Hematopoietic multipotent progenitor cell treated with erythropoietin and hydrocortisone succinate and interleukin-3 and kit ligand, for 4 days (in vitro differentiated cells): ENCODE measurements at regions not wholly inside any gene's neighbourhood (a gene's known extent, or its start where the extent isn't known, plus 50 kb on each side); places are given as distances from the start of the nearest gene placed in this dataset.
"Not testable (repeated sequence)": the region's sequence is repeated elsewhere in the genome, so short reads cannot be mapped to it uniquely, and the experiment has no call there.

Source experiments
- DNase-seq: peaks from one replicate; pipeline ENCODE4 v3.0.0-alpha.2; 2015

GRCh38 chr18:51330739-51331138 is 133.3 kb upstream of the MEX3C start:
- DNase-seq, result no peak

- DNase-seq, result no peak
Measured at GRCh38 chr18:51337406-51337805, 139.9 kb upstream of the MEX3C start.

- no peak for DNase-seq
Measured at GRCh38 chr18:51339856-51340255, 142.4 kb upstream of the MEX3C start.

- DNase-seq, result no peak
Measured at GRCh38 chr18:51340332-51340731, 142.9 kb upstream of the MEX3C start.

- no peak for DNase-seq
Measured at GRCh38 chr18:51342815-51343214, 145.3 kb upstream of the MEX3C start.

GRCh38 chr18:51345848-51346391 is 148.4 kb upstream of the MEX3C start:
- DNase-seq, result no peak

GRCh38 chr18:51346404-51346803 is 148.9 kb upstream of the MEX3C start:
- DNase-seq, result no peak

GRCh38 chr18:51350081-51350480 is 152.6 kb upstream of the MEX3C start:
- DNase-seq, result no peak

GRCh38 chr18:51355841-51356240 is 158.4 kb upstream of the MEX3C start:
- no peak for DNase-seq

- not testable (repeated sequence) for DNase-seq
Measured at GRCh38 chr18:51360301-51360700, 162.8 kb upstream of the MEX3C start.

GRCh38 chr18:51361130-51361860 is 163.8 kb upstream of the MEX3C start:
- peak; percentile 62 for DNase-seq

GRCh38 chr18:51363384-51363783 is 165.9 kb upstream of the MEX3C start:
- DNase-seq, result no peak

GRCh38 chr18:51370996-51371395 is 173.5 kb upstream of the MEX3C start:
- no peak for DNase-seq

- no peak for DNase-seq
Measured at GRCh38 chr18:51371929-51372328, 174.4 kb upstream of the MEX3C start.

- no peak for DNase-seq
Measured at GRCh38 chr18:51382081-51382480, 184.6 kb upstream of the MEX3C start.

- DNase-seq, result no peak
Measured at GRCh38 chr18:51383116-51383515, 185.6 kb upstream of the MEX3C start.

GRCh38 chr18:51383711-51384110 is 186.2 kb upstream of the MEX3C start:
- no peak for DNase-seq

- no peak for DNase-seq
Measured at GRCh38 chr18:51385270-51385669, 187.8 kb upstream of the MEX3C start.

GRCh38 chr18:51390702-51391101 is 193.2 kb upstream of the MEX3C start:
- DNase-seq, result no peak

- DNase-seq, result no peak
Measured at GRCh38 chr18:51391215-51391614, 193.7 kb upstream of the MEX3C start.

- DNase-seq, result no peak
Measured at GRCh38 chr18:51391731-51392130, 194.2 kb upstream of the MEX3C start.

GRCh38 chr18:51397347-51397962 is 200.0 kb upstream of the MEX3C start:
- no peak for DNase-seq

- no peak for DNase-seq
Measured at GRCh38 chr18:51398104-51398503, 200.6 kb upstream of the MEX3C start.

- no peak for DNase-seq
Measured at GRCh38 chr18:51399491-51400122, 202.1 kb upstream of the MEX3C start.
